ENCODE measurements at regions not wholly inside any gene's neighbourhood (a gene's known extent, or its start where the extent isn't known, plus 50 kb on each side); places are given as distances from the start of the nearest gene placed in this dataset.
"Not testable (repeated sequence)": the region's sequence is repeated elsewhere in the genome, so short reads cannot be mapped to it uniquely, and the experiment has no call there.

DNA sequence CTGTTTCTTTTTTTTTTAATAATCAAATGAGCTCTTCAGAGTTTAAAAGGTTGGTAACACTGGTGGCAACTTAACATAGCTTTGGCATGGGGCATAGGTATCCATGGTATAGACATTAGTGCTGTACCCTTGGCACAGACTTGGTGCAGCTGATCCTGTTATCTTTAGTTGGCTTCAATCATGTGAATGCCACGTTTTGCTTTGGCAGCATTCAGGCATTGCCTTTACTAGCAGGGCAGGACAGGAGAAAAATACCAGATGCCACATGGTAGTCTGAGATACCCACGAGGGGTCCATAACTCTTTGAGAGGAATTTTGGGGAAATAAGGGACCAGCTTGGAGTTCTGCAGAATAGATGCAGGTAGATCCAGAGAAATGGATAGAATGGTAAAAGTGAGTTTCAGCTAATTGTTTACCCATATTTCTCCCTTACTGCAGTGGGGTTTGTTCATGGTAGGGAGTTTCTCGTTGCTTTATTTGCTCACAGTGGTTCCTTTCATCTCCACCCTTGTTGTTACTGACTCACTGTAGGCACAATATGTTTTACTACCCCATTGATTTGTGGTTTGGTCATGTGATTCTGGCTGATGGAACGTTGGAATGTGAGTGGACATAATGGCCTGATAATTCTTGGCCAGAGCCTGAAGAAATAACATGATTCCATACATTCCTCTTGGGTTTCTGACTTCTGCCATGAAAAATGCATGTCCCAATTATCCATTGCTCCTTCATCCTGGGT is 342.7 kb downstream of the GLUD2 start:
- no peaks in the 10 kb centered on the region for H3K79me2 ChIP-seq (ENCODE audit: low read length)
- H3K4me3 ChIP-seq (ENCODE audit: low read length): no peak overlapping the region
- H3K27me3 ChIP-seq (replicated peaks; ENCODE audit: insufficient read depth, low read length): no peaks in the 10 kb centered on the region
- DNase-seq: no peak
- TF ChIP-seq, protein P1, sequence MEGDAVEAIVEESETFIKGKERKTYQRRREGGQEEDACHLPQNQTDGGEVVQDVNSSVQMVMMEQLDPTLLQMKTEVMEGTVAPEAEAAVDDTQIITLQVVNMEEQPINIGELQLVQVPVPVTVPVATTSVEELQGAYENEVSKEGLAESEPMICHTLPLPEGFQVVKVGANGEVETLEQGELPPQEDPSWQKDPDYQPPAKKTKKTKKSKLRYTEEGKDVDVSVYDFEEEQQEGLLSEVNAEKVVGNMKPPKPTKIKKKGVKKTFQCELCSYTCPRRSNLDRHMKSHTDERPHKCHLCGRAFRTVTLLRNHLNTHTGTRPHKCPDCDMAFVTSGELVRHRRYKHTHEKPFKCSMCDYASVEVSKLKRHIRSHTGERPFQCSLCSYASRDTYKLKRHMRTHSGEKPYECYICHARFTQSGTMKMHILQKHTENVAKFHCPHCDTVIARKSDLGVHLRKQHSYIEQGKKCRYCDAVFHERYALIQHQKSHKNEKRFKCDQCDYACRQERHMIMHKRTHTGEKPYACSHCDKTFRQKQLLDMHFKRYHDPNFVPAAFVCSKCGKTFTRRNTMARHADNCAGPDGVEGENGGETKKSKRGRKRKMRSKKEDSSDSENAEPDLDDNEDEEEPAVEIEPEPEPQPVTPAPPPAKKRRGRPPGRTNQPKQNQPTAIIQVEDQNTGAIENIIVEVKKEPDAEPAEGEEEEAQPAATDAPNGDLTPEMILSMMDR (IDR thresholded peaks at IDR 0.05; ENCODE audit: low read length): no peak
- TF ChIP-seq EZH2phosphoT487 (IDR thresholded peaks at IDR 0.05; ENCODE audit: low read length) (no peak), EZH2 (optimal IDR thresholded peaks at IDR 0.05; ENCODE audit: low read depth, low read length) (no peak)
- no peak overlapping the region for H3K9ac ChIP-seq (ENCODE audit: low read length)
- no peaks in the 10 kb centered on the region for H4K20me1 ChIP-seq (ENCODE audit: insufficient read depth, low read length)
- H3K27ac ChIP-seq (ENCODE audit: low read length): no peak overlapping the region
- no peaks in the 10 kb centered on the region for H3K36me3 ChIP-seq (replicated peaks; ENCODE audit: insufficient read depth, low read length)
- no peak overlapping the region for H3K4me2 ChIP-seq (ENCODE audit: low read depth, low read length)
- H2AFZ ChIP-seq (ENCODE audit: low read length): no peak overlapping the region
- no peaks in the 10 kb centered on the region for H3K9me2 ChIP-seq (replicated peaks; ENCODE audit: insufficient read depth, low read length)
- H3F3A ChIP-seq (ENCODE audit: insufficient read depth, low read length): no peaks in the 10 kb centered on the region
- no peaks in the 10 kb centered on the region for H3K9me3 ChIP-seq (replicated peaks; ENCODE audit: insufficient read depth, low read length)
- H3K4me1 ChIP-seq (ENCODE audit: low read length): no peaks in the 10 kb centered on the region

DNA sequence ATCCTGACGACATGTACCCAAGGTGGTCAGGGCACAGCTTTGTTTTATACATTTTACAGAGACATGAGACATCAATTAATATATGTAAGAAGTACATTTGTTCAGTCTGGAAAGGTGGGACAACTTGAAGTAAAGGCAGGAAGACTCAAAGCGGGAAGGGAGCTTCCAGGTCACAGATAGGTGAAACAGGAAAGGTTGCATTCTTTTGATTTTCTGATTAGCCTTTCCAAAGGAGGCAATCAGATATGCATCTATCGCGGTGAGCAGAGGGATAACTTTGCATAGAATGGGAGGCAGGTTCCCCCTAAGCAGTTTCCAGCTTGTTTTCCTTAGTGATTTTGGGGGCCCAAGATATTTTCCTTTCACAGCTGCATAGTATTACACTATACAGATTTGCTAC is 358.4 kb downstream of the GLUD2 start:
- Histone ChIP-seq H3K27me3 (replicated peaks; ENCODE audit: insufficient read depth, low read length) (no peaks in the 10 kb centered on the region), H3K9me2 (replicated peaks; ENCODE audit: insufficient read depth, low read length) (no peaks in the 10 kb centered on the region), H3K4me1 (ENCODE audit: low read length) (no peaks in the 10 kb centered on the region), H3K79me2 (ENCODE audit: low read length) (no peaks in the 10 kb centered on the region), H3K9me3 (replicated peaks; ENCODE audit: insufficient read depth, low read length) (no peaks in the 10 kb centered on the region), H2AFZ (ENCODE audit: low read length) (no peak overlapping the region), H3K9ac (ENCODE audit: low read length) (no peak overlapping the region), H4K20me1 (ENCODE audit: insufficient read depth, low read length) (no peaks in the 10 kb centered on the region), H3F3A (ENCODE audit: insufficient read depth, low read length) (no peaks in the 10 kb centered on the region), H3K36me3 (replicated peaks; ENCODE audit: insufficient read depth, low read length) (no peaks in the 10 kb centered on the region), H3K4me3 (ENCODE audit: low read length) (no peak overlapping the region), H3K27ac (ENCODE audit: low read length) (no peak overlapping the region), H3K4me2 (ENCODE audit: low read depth, low read length) (no peak overlapping the region)
- no peak for TF ChIP-seq EZH2 (optimal IDR thresholded peaks at IDR 0.05; ENCODE audit: low read depth, low read length)
- no peak for TF ChIP-seq EZH2phosphoT487 (IDR thresholded peaks at IDR 0.05; ENCODE audit: low read length)
- TF ChIP-seq, protein P1 (IDR thresholded peaks at IDR 0.05; ENCODE audit: low read length): no peak
- no peak for DNase-seq

DNA sequence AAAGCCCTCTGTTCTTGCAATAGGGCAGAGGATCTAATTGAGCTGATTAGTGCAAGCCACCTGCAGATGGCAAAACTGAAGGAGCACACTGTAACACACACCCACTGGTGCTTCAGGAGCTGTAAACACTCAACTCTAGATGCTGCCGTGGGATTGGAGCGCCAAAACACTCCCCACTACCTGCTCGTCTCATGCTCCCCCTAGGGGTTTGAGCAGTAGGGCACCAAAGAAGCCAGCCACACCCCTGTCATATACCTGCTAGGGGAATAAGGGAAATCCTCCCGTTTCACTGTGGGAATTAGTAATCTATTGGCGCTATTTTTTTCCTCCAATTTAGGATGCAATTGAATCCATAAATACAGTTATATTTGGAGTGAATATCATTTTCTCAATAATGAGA is 360.2 kb downstream of the GLUD2 start:
- DNase-seq: no peak

DNA sequence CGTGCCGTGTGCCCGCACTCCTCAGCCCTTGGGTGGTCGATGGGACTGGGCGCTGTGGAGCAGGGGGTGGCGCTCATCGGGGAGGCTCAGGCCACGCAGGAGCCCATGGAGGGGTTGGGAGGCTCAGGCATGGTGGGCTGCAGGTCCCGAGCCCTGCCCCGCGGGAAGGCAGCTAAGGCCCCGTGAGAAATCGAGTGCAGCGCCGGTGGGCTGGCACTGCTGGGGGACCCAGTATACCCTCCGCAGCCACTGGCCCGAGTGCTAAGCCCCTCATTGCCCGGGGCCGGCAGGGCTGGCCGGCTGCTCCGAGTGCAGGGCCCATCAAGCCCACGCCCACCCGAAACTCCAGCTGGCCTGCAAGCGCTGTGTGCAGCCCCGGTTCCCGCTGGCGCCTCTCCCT is 384.1 kb downstream of the GLUD2 start:
- H3K9ac ChIP-seq (ENCODE audit: low read length); H3K4me2 ChIP-seq (ENCODE audit: low read depth, low read length); DNase-seq; H4K20me1 ChIP-seq (ENCODE audit: insufficient read depth, low read length); H3F3A ChIP-seq (ENCODE audit: insufficient read depth, low read length); H2AFZ ChIP-seq (ENCODE audit: low read length); H3K79me2 ChIP-seq (ENCODE audit: low read length); H3K9me3 ChIP-seq (replicated peaks; ENCODE audit: insufficient read depth, low read length); H3K36me3 ChIP-seq (replicated peaks; ENCODE audit: insufficient read depth, low read length); H3K4me3 ChIP-seq (ENCODE audit: low read length); H3K4me1 ChIP-seq (ENCODE audit: low read length); H3K27ac ChIP-seq (ENCODE audit: low read length); H3K9me2 ChIP-seq (replicated peaks; ENCODE audit: insufficient read depth, low read length); H3K27me3 ChIP-seq (replicated peaks; ENCODE audit: insufficient read depth, low read length): not testable (repeated sequence)

More for the DNA sequence above, 360.2 kb downstream of the GLUD2 start:
- Histone ChIP-seq H3K4me1 (ENCODE audit: low read length) (no peaks in the 10 kb centered on the region), H3K9ac (ENCODE audit: low read length) (no peak overlapping the region), H2AFZ (ENCODE audit: low read length) (no peak overlapping the region), H3K36me3 (replicated peaks; ENCODE audit: insufficient read depth, low read length) (no peaks in the 10 kb centered on the region), H3K27me3 (replicated peaks; ENCODE audit: insufficient read depth, low read length) (no peaks in the 10 kb centered on the region), H3K4me3 (ENCODE audit: low read length) (no peak overlapping the region), H3K9me2 (replicated peaks; ENCODE audit: insufficient read depth, low read length) (no peaks in the 10 kb centered on the region), H3K79me2 (ENCODE audit: low read length) (no peaks in the 10 kb centered on the region), H4K20me1 (ENCODE audit: insufficient read depth, low read length) (no peaks in the 10 kb centered on the region), H3K9me3 (replicated peaks; ENCODE audit: insufficient read depth, low read length) (no peaks in the 10 kb centered on the region), H3F3A (ENCODE audit: insufficient read depth, low read length) (no peaks in the 10 kb centered on the region), H3K27ac (ENCODE audit: low read length) (no peak overlapping the region), H3K4me2 (ENCODE audit: low read depth, low read length) (no peak overlapping the region)
- TF ChIP-seq EZH2phosphoT487 (IDR thresholded peaks at IDR 0.05; ENCODE audit: low read length) (no peak), EZH2 (optimal IDR thresholded peaks at IDR 0.05; ENCODE audit: low read depth, low read length) (no peak)
- TF ChIP-seq, protein P1 (IDR thresholded peaks at IDR 0.05; ENCODE audit: low read length): peak; percentile 5; the same call in 1 of the 2 replicates
